ENCODE measurements at regions not wholly inside any gene's neighbourhood (a gene's known extent, or its start where the extent isn't known, plus 50 kb on each side); places are given as distances from the start of the nearest gene placed in this dataset.

GRCh38 chr1:201589186-201589585 is 50.3 kb downstream of the NAV1 start:
- no peak for DNase-seq (ENCODE audit: low spot score)

DNA sequence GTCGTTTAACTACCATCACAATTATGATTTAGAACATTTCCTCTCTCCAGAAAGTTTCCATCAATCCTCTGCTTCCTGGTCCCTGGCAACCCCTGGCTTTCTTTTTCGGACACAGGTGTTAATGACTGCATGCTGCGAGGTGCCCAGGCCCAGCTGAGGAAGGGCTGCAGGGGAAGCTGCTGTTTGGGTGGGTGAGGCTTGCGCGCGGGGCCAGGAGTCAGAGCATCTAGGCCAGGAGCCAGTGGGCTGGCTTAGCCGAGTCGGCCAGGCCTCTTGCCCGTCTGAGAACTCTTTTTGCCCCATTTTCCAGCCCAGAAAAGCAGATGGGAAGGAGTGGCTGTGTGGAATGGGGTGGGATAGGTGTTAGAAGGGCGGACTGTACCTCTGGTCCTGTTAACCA is 51.5 kb downstream of the NAV1 start:
- no peak for DNase-seq (ENCODE audit: low spot score)

DNA sequence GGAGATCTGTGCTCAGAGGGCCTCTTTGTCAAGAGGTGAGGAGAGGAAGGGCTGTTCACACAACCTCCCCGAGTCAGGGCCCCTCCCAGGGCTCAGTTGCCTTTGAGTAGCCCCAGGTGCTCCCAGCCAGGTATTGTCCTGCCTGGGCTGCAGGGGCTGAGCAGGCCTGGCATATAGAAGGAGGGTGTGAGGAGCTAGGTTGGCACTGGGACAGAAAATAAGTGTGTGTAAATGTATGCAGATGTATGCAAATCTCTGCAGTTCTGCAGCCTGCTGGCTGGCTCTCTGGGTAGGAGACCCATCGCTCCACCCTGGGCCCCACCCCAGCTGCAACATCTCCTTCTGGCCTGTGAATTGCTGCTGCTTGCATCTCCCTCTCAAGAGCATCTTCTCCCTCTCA is 52.4 kb downstream of the NAV1 start:
- DNase-seq (ENCODE audit: low spot score), result no peak

GRCh38 chr1:201591981-201592380 is 53.1 kb downstream of the NAV1 start:
- no peak for DNase-seq (ENCODE audit: low spot score)

GRCh38 chr1:201593200-201593921 is 54.4 kb downstream of the NAV1 start:
- DNase-seq (ENCODE audit: low spot score), result no peak

- DNase-seq (ENCODE audit: low spot score), result peak; percentile 38
These were observed 55.8 kb downstream of the NAV1 start for GRCh38 chr1:201594575-201595245.

DNA sequence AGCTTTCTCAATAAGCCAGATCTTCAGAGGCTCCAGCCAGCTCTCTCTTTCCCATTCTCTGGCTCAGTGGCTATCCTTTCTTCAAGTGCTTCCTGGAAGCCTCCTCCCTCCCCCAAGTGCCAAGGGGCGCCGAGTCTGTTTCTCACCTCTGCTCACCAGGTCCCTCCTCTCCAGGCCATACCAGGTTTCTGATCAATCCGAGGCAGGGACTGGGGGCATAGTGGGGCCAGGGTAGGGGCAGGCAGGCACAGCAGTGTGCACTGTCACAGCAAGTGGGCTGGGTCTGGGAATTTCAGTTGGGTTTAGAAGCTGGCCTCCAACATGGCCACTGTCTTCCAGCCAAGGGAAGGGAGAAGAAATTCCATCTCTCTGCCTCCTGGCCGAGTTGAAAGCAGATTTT is 56.5 kb downstream of the NAV1 start:
- DNase-seq (ENCODE audit: low spot score), result no peak

DNA sequence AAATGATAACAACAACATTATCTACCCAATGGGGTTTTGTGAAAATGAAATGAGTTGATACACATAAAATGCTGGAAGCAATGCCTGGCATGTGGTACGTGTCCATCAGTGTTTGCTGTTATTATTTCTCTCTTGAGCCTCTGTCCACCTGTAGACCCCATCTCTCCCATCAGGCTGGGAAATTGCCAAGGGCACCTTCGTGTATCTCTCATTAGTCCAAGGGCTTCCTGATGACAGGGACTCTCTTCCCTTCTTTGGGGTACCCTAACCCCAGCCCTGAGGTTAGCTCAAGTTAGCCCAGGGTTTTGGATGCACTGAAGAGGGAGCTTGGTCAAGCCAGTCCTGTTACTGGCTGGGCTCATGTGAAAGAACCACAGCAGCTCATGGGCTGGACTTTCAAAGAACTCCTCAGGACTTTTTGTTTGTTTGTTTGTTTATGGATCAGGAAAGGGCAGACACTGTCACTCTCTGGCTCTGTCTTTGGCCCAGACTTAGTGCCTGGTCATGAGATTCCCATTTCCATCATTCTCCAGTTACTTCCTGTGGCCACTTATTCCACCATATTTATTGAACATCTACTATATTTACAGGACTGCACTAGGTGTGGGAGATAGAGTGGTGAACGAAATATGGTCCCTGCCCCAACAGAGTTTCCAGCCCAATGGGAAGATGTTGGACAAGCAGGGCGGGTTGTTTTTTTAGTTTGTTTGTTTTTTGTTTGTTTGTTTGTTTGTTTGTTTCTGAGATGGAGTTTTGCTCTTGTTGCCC is 57.4 kb downstream of the NAV1 start:
- no peak for DNase-seq (ENCODE audit: low spot score)

GRCh38 chr1:201597551-201598230 is 58.8 kb downstream of the NAV1 start:
- DNase-seq (ENCODE audit: low spot score), result no peak

- DNase-seq (ENCODE audit: low spot score), result no peak
These were observed 59.5 kb downstream of the NAV1 start for GRCh38 chr1:201598396-201598795.

DNA sequence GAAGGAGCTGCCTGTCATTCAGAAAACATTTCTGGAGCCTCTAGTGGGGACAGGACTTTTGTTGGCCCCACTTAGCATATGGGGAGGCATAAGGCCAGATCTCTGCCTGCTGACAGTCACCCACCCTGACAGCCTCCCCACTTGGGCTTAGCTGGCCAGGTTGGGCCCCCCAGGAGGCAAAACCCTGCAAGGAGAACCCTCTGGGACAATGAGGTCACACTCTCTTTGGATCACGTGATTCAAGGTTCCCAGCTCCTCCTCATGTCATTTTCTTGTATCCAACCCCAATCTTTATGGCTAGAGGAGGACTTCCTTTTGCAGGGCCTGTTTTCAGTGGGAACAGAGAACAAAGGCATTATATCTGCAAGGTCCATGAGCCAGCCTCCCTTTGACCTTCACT is 60.0 kb downstream of the NAV1 start:
- no peak for DNase-seq (ENCODE audit: low spot score)

DNA sequence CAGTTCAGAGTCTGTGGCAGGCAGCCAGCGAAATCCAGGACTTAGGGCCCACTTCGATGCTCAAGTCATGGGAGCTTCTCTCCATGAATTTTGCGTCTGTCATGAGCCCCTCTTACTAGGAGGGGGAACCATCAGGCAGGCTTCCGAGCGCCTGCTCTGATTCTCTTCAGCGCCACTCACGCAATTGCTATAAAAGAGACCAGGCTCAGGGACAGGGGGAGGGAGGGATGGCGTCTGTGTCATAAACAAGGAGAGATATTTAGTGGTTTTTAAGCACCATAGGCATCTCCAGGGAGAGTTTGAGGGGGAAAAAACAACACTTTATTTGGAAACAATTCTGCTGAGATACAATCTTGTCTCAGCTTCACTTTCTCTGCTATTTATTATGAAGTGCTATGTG is 60.6 kb downstream of the NAV1 start:
- DNase-seq (ENCODE audit: low spot score), result no peak

- DNase-seq (ENCODE audit: low spot score), result no peak
These were observed 63.7 kb downstream of the NAV1 start for GRCh38 chr1:201602413-201603265.

GRCh38 chr1:201603613-201604232 is 64.8 kb downstream of the NAV1 start:
- no peak for DNase-seq (ENCODE audit: low spot score)

GRCh38 chr1:201605385-201606010 is 66.6 kb downstream of the NAV1 start:
- DNase-seq (ENCODE audit: low spot score), result no peak

DNA sequence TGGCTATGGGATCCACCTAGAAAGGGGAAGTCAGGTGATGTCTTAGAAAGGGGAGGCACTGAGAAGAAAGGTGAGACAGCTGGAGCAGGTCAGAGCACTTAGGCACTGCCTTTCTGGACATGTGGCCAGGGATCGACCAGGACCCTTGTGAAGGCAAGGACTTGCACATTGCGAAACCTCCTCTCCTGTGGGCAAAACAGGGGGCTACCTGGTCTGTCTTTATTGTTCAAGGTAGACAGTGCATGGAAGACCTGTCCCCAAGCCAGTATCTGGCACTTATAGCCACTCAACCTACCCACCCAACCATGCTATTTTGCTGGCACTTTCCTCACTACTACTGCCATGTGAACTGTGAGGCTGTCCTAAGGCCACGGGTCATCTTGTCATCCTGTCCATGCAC is 67.2 kb downstream of the NAV1 start:
- no peak for DNase-seq (ENCODE audit: low spot score)

DNA sequence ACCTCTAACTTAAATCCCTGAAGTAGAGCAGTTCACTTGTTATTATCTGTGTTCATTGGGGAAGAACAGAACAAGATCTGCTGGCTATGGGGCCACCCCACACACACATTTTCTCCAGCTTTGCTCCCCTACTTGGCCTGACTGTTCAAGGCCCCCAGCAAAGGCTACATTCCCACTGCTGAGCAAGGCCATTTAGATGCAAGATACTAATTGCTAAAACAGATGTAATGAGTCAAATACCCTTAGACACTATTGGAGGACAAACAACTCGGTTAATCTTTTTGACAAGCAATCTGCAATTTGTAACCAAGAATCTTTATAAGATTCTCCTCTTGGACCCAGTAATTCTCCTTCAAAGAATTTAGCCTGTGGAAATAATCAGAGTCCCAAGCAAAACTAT is 67.7 kb downstream of the NAV1 start:
- DNase-seq (ENCODE audit: low spot score), result no peak

GRCh38 chr1:201608635-201609395 is 69.9 kb downstream of the NAV1 start:
- DNase-seq (ENCODE audit: low spot score), result no peak

GRCh38 chr1:201609661-201610318 is 70.9 kb downstream of the NAV1 start:
- no peak for DNase-seq (ENCODE audit: low spot score)
